HepG2 (cell line): ENCODE measurements at regions not wholly inside any gene's neighbourhood (a gene's known extent, or its start where the extent isn't known, plus 50 kb on each side); places are given as distances from the start of the nearest gene placed in this dataset.

Experiments used
- ATAC-seq: fragments of 200-7000 bp; cut with Tn5 transposase; 3 replicates; pipeline ENCODE4 v1.9.1; 2020; ENCODE audit warnings: mild to moderate bottlenecking, moderate library complexity
- BruUV-seq: library from RNA; stranded (reverse); fragments of 400-500 nt; replicated peaks from 2 replicates; lab custom pipeline; 2021; lab: Mats Ljungman, UMichigan
- CTCF ChIA-PET: fragments of 300-600 bp; formaldehyde crosslinking; extraction: SDS; loops from one replicate; lab custom pipeline; 2021; ENCODE audit warnings: low total read pairs, inconsistent platforms, low intra/inter-chr PET ratio; lab: Yijun Ruan, JAX
- POLR2A ChIA-PET: fragments of 350-600 bp; sonication (Branson Sonifier 250); formaldehyde crosslinking; loops from one replicate; lab custom pipeline; 2020; ENCODE audit warnings: antibody characterized with exemption, inconsistent platforms; lab: Yijun Ruan, JAX
- DNase-seq: peaks from one replicate; pipeline ENCODE4 v3.0.0-alpha.2; 2015; ENCODE audit warnings: low spot score
- FAIRE-seq: peaks from 3 replicates; lab custom pipeline; 2011; peaks lifted over from hg19 to GRCh38; lab: Jason Lieb, UNC
- H2AFZ ChIP-seq: one replicate; pipeline ENCODE4 v1.6.1; 2011; ENCODE audit warnings: low read length, inconsistent platforms
- H3K27ac ChIP-seq: fragments of 300-600 bp; 3 replicates; pipeline ENCODE4 v1.8.0; 2011; ENCODE audit warnings: mixed run types, mild to moderate bottlenecking, mixed read lengths, low read length, inconsistent platforms; ENCODE audit not compliant: insufficient read depth; ENCODE audit errors: extremely low read length
- H3K27me3 ChIP-seq, 2 experiments: fragments of 200-600 bp in 1 of 2; 2 replicates in 1 of 2; 3 replicates in 1 of 2; pipeline versions ENCODE4 v1.6.0 to v1.8.0; 2011; ENCODE audit warnings: low read length in 2 of 2, mild to moderate bottlenecking in 2 of 2, moderate library complexity in 2 of 2, inconsistent platforms in 1 of 2; ENCODE audit not compliant: insufficient read depth in 2 of 2, control insufficient read depth in 1 of 2
- H3K36me3 ChIP-seq, 2 experiments: fragments of 200-600 bp in 1 of 2; replicated peaks in 1 of 2; 2 replicates in 1 of 2; 3 replicates in 1 of 2; pipeline versions ENCODE4 v1.5.1 to v1.8.0; 2011; ENCODE audit warnings: low read length in 2 of 2, inconsistent platforms in 1 of 2; ENCODE audit not compliant: insufficient read depth in 2 of 2, control insufficient read depth in 1 of 2
- H3K4me1 ChIP-seq: 2 replicates; pipeline ENCODE4 v1.5.1; 2012; ENCODE audit warnings: low read length, inconsistent platforms; ENCODE audit not compliant: insufficient read depth
- H3K4me2 ChIP-seq: 2 replicates; pipeline ENCODE4 v1.6.0; 2011; ENCODE audit warnings: low read depth, low read length, inconsistent platforms
- H3K4me3 ChIP-seq, 3 experiments: fragments of 200-600 bp in 1 of 3; sonication (generic), shearing (Covaris generic) in 1 of 3; replicated peaks in 1 of 3; 2 replicates each; pipeline ENCODE4 v1.5.1; 2011 to 2016; ENCODE audit warnings: low read length in 3 of 3, inconsistent platforms in 2 of 3, low read depth in 2 of 3, mild to moderate bottlenecking in 2 of 3, control low read depth in 1 of 3, mixed read lengths in 1 of 3; ENCODE audit not compliant: insufficient read depth in 1 of 3
- H3K79me2 ChIP-seq: one replicate; pipeline ENCODE4 v1.6.1; 2011; ENCODE audit warnings: low read length, inconsistent platforms; ENCODE audit not compliant: insufficient read depth
- H3K9ac ChIP-seq: 2 replicates; pipeline ENCODE4 v1.6.0; 2011; ENCODE audit warnings: mild to moderate bottlenecking, low read depth, low read length, inconsistent platforms; ENCODE audit not compliant: insufficient read depth
- H3K9me3 ChIP-seq: 2 replicates; pipeline ENCODE4 v1.5.1; 2012; ENCODE audit warnings: mild to moderate bottlenecking, low read length
- H4K20me1 ChIP-seq: 2 replicates; pipeline ENCODE4 v1.6.0; 2011; ENCODE audit warnings: inconsistent platforms, mild to moderate bottlenecking, low read length, moderate library complexity; ENCODE audit not compliant: insufficient read depth
- CAMTA2 ChIP-seq: sonication (generic); formaldehyde crosslinking; IDR thresholded peaks from 2 replicates; pipeline ENCODE4 v1.4.0; 2020; ENCODE audit warnings: mild to moderate bottlenecking, missing genetic modification reagents, borderline replicate concordance
- ZNF713 ChIP-seq: sonication (generic); formaldehyde crosslinking; IDR thresholded peaks from 2 replicates; pipeline ENCODE4 v1.4.0; 2020; ENCODE audit warnings: mild to moderate bottlenecking, missing genetic modification reagents
- WGBS: methylation state at CpG from one replicate; pipeline ENCODE4 v1.1.6; 2017; ENCODE audit warnings: low lambda C conversion rate; 5-methylcytosine and 5-hydroxymethylcytosine counted together
- in situ Hi-C: cut with HindIII; loops from 2 replicates; pipeline ENCODE4 v1.10.0; 2017; ENCODE audit warnings: low pct_unique_long_range_greater_than_20kb; ENCODE audit not compliant: extremely low pct_ligation_motif_present
- intact Hi-C: fragments of 100-400 bp; cut with micrococcal nuclease; formaldehyde crosslinking; loops from one replicate; pipeline ENCODE4 v1.10.0; 2022; ENCODE audit not compliant: unreplicated experiment
- TF ChIP-seq, protein P1 (sequence below): sonication (generic); formaldehyde crosslinking; conservative IDR thresholded peaks from 2 replicates; pipeline ENCODE4 v1.5.0; 2020; ENCODE audit warnings: missing genetic modification reagents
- TF ChIP-seq, protein P2 (sequence below): sonication (generic); formaldehyde crosslinking; IDR thresholded peaks from 2 replicates; pipeline ENCODE4 v1.4.0; 2020; ENCODE audit warnings: missing genetic modification reagents; ENCODE audit errors: not compliant biosample characterization

DNA sequence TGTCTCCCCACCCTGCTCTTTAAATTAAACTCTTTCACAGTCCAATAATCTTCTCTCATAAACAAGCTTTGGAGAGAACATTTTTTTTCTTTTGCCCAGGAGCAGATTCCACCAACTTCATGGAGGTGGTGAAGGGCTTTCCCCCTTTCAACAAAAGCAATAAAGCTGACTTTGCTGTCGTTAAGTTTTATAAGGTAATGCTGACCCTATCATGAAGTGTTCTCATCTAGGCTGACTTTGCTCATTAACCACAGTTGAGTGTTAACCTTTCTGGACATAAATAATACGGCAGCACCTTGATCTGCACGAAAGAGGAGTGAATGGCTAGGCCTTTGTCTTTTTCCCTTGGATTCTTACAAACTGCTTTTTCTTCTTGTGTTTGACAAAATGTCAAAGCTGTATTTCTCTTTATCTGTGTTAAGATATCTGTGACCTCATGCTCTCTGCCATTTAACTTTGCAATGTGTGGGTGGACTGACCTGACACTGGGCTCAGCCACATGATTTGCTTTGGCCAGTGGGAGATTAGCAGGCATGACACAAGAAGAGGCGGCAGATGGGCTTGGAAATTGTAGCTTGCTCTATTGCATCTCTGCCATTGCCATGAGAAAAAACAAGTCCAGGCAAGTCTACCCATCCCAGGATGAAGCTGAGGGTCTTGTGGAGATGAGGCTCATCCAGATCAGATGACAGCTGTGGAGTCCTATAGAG lies 470.9 kb upstream of the CCDC196 start:
- intact Hi-C loops, result no loop called here
- peaks cover 0 to 6% of the 10 kb centered on the region in 2 experiments; a peak in 3 of 5 replicates for H3K27me3 ChIP-seq
- POLR2A ChIA-PET, result no interaction called here
- FAIRE-seq (no peak), ATAC-seq (no peak), DNase-seq (no peak)
- no peaks in the 10 kb centered on the region for H3K9me3 ChIP-seq
- H3K4me1 ChIP-seq, result peaks cover 9% of the 10 kb centered on the region
- CTCF ChIA-PET, result no interaction called here
- 24% methylated on average over 4 of the region's 4 CpGs for WGBS
- H3K4me3 ChIP-seq, result no peak overlapping the region
- in situ Hi-C loops, result no loop called here
- no peaks in the 10 kb centered on the region for H3K79me2 ChIP-seq
- BruUV-seq, result no TSS peak
- no peak overlapping the region for H3K4me2 ChIP-seq
- no peaks in the 10 kb centered on the region for H4K20me1 ChIP-seq
- TF ChIP-seq ZNF713 (CRISPR knock-in tag), result no peak
- TF ChIP-seq, protein P1, sequence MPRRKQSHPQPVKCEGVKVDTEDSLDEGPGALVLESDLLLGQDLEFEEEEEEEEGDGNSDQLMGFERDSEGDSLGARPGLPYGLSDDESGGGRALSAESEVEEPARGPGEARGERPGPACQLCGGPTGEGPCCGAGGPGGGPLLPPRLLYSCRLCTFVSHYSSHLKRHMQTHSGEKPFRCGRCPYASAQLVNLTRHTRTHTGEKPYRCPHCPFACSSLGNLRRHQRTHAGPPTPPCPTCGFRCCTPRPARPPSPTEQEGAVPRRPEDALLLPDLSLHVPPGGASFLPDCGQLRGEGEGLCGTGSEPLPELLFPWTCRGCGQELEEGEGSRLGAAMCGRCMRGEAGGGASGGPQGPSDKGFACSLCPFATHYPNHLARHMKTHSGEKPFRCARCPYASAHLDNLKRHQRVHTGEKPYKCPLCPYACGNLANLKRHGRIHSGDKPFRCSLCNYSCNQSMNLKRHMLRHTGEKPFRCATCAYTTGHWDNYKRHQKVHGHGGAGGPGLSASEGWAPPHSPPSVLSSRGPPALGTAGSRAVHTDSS, result no peak
- TF ChIP-seq, protein P2, sequence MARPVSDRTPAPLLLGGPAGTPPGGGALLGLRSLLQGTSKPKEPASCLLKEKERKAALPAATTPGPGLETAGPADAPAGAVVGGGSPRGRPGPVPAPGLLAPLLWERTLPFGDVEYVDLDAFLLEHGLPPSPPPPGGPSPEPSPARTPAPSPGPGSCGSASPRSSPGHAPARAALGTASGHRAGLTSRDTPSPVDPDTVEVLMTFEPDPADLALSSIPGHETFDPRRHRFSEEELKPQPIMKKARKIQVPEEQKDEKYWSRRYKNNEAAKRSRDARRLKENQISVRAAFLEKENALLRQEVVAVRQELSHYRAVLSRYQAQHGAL, result no peak
- no peak overlapping the region for H3K9ac ChIP-seq
- no peak overlapping the region for H3K27ac ChIP-seq
- no peak overlapping the region for H2AFZ ChIP-seq
- no peaks in the 10 kb centered on the region for H3K36me3 ChIP-seq

DNA sequence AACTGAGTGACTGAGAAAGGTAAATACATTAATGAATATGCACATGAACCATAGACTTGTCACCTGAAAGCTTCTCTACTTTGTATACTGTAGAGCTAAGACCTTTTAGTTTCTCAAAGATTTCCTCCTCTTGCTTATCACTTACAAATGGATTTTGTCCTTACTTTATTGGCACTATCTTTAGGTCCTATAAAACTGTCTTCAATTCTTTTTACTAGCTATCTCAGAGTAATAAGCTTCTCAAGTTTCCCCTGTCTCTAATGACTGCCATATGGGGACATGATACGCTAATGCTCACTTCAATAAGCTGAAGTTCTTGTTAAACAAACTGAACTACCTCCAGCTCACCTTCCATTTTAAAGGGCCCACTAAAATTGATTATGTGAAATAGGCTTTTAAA lies 468.2 kb upstream of the CCDC196 start:
- H3K27ac ChIP-seq, result no peak overlapping the region
- peaks cover 0 to 6% of the 10 kb centered on the region in 2 experiments; a peak in 3 of 5 replicates for H3K27me3 ChIP-seq
- intact Hi-C loops, result no loop called here
- 8% methylated on average over 1 of the region's 1 CpG for WGBS
- no peaks in the 10 kb centered on the region for H3K9me3 ChIP-seq
- H3K4me1 ChIP-seq, result no peaks in the 10 kb centered on the region
- ATAC-seq, result no peak
- ChIA-PET POLR2A (no interaction called here), CTCF (no interaction called here)
- H3K4me3 ChIP-seq, result no peak overlapping the region
- no peaks in the 10 kb centered on the region for H3K79me2 ChIP-seq
- H3K36me3 ChIP-seq, result no peaks in the 10 kb centered on the region
- H4K20me1 ChIP-seq, result no peaks in the 10 kb centered on the region
- BruUV-seq, result no TSS peak
- no peak overlapping the region for H3K4me2 ChIP-seq
- no peak for DNase-seq
- H3K9ac ChIP-seq, result no peak overlapping the region
- TF ChIP-seq CAMTA2 (CRISPR knock-in tag), result no peak
- in situ Hi-C loops, result no loop called here
- H2AFZ ChIP-seq, result no peak overlapping the region
- no peak for FAIRE-seq
